Keratinocyte (primary cell): ENCODE measurements at regions not wholly inside any gene's neighbourhood (a gene's known extent, or its start where the extent isn't known, plus 50 kb on each side); places are given as distances from the start of the nearest gene placed in this dataset.

Experiments used
- EZH2 ChIP-seq: IDR thresholded peaks from one replicate; pipeline ENCODE4 v1.6.1; 2012; ENCODE audit warnings: inconsistent platforms, mild to moderate bottlenecking, low read length, moderate library complexity
- TF ChIP-seq, protein P1 (sequence below), 3 experiments: IDR thresholded peaks in 1 of 3; conservative IDR thresholded peaks in 1 of 3; optimal IDR thresholded peaks in 1 of 3; 2 replicates in 2 of 3; 3 replicates in 1 of 3; pipeline versions ENCODE3 to v1.5.1; 2011; ENCODE audit warnings: low read length in 3 of 3, mild to moderate bottlenecking in 3 of 3, moderate library complexity in 2 of 3, control low read depth in 1 of 3, inconsistent platforms in 1 of 3; ENCODE audit not compliant: insufficient read depth in 2 of 3; ENCODE audit errors: extremely low read depth in 1 of 3

DNA sequence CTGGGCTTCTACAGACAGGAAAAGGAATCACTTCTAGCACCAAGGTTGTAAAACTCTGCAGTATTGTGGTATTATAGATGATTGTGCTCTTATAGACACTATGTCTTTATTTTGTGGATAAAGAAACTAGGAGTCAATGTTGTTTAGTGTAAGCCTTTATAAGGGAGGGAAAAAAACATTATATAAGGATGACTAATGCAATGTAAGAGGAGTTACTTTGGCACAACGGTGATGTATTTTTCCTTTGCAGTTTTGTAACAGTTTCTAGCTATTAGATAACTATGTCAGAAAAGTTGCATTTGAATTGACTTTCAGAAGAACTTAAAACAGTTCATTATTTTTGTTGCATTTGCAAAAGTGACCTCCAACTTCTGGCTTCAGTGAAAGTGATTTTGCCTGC lies 545.4 kb downstream of the CCDC85A start:
- TF ChIP-seq, protein P1, sequence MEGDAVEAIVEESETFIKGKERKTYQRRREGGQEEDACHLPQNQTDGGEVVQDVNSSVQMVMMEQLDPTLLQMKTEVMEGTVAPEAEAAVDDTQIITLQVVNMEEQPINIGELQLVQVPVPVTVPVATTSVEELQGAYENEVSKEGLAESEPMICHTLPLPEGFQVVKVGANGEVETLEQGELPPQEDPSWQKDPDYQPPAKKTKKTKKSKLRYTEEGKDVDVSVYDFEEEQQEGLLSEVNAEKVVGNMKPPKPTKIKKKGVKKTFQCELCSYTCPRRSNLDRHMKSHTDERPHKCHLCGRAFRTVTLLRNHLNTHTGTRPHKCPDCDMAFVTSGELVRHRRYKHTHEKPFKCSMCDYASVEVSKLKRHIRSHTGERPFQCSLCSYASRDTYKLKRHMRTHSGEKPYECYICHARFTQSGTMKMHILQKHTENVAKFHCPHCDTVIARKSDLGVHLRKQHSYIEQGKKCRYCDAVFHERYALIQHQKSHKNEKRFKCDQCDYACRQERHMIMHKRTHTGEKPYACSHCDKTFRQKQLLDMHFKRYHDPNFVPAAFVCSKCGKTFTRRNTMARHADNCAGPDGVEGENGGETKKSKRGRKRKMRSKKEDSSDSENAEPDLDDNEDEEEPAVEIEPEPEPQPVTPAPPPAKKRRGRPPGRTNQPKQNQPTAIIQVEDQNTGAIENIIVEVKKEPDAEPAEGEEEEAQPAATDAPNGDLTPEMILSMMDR (optimal IDR thresholded peaks at IDR 0.05 in 1 of 3, IDR thresholded peaks at IDR 0.05 in 1 of 3, conservative IDR thresholded peaks at IDR 0.05 in 1 of 3; ENCODE audit: extremely low read depth in 1 of 3, insufficient read depth in 2 of 3, low read length in 3 of 3): no peak
- TF ChIP-seq EZH2: no peak
